Stomach (tissue), 8 donors: ENCODE measurements at regions not wholly inside any gene's neighbourhood (a gene's known extent, or its start where the extent isn't known, plus 50 kb on each side); places are given as distances from the start of the nearest gene placed in this dataset.

Experiments used
- DNase-seq, 2 donors: peaks; one replicate each; pipeline versions ENCODE4 v3.0.0 to v3.0.0-alpha.2; 2013 to 2019
- H3K27ac ChIP-seq, 5 donors: fragments of 200-600 bp in 4 of 5; sonication (generic) in 4 of 5; one replicate each; pipeline ENCODE4 v1.5.1; 2013 to 2019; ENCODE audit warnings: mild to moderate bottlenecking in 1 of 5, moderate library complexity in 1 of 5
- H3K27me3 ChIP-seq, 3 donors: fragments of 200-600 bp; sonication (generic); one replicate each; pipeline ENCODE4 v1.5.1; 2017 to 2019; ENCODE audit warnings: mixed run types in 1 of 3
- H3K36me3 ChIP-seq, 4 donors: fragments of 200-600 bp; sonication (generic); 1 replicate in 3 of 4; 2 replicates in 1 of 4; pipeline ENCODE4 v1.5.1; 2016 to 2019
- H3K4me1 ChIP-seq, 4 donors: fragments of 200-600 bp; sonication (generic); one replicate each; pipeline ENCODE4 v1.5.1; 2016 to 2019
- H3K4me3 ChIP-seq, 4 donors: fragments of 200-600 bp; sonication (generic) in 3 of 4; one replicate each; pipeline ENCODE4 v1.5.1; 2016 to 2019; ENCODE audit warnings: mild to moderate bottlenecking in 1 of 4
- H3K9me3 ChIP-seq, 4 donors: fragments of 200-600 bp; sonication (generic); one replicate each; pipeline ENCODE4 v1.5.1; 2016 to 2019
- CTCF ChIP-seq, 7 experiments: fragments of 450-650 bp in 4 of 7; fragments of 200-600 bp in 3 of 7; sonication (generic) in 3 of 7; IDR thresholded peaks; one replicate each; pipeline ENCODE4 v1.5.1; 2016 to 2019; ENCODE audit warnings: antibody characterized with exemption in 7 of 7, control low read depth in 2 of 7, mild to moderate bottlenecking in 1 of 7
- EP300 ChIP-seq: sonication (generic); formaldehyde crosslinking; IDR thresholded peaks from one replicate; pipeline ENCODE4 v1.6.1; 2017; ENCODE audit warnings: antibody characterized with exemption
- POLR2A ChIP-seq, 4 donors: fragments of 450-650 bp; IDR thresholded peaks; one replicate each; pipeline ENCODE4 v1.6.1; 2016; ENCODE audit warnings: antibody characterized with exemption in 4 of 4, control low read depth in 2 of 4, mild to moderate bottlenecking in 1 of 4, moderate library complexity in 1 of 4
- POLR2AphosphoS5 ChIP-seq, 3 donors: sonication (generic); formaldehyde crosslinking; IDR thresholded peaks; one replicate each; pipeline ENCODE4 v1.6.1; 2016; ENCODE audit warnings: antibody characterized with exemption in 3 of 3
- WGBS, 5 donors: extraction: QIAGEN DNeasy Blood & Tissue Kit in 3 of 5; methylation state at CpG; one replicate each; pipeline versions ENCODE4 v1.1.5 to v1.1.7; 2013 to 2018; 5-methylcytosine and 5-hydroxymethylcytosine counted together
- intact Hi-C: fragments of 100-400 bp; cut with DNase I; formaldehyde crosslinking; loops from one replicate; pipeline ENCODE4 v1.15.1; 2023; ENCODE audit warnings: low total_unique reads
- donor health status: healthy with polysubstance abuse.
- donor health status: Bipolar disorder and iron deficiency.
- donor health status: healthy.

GRCh38 chr6:21856844-21857243, 263.3 kb downstream of the SOX4 start:
- no peak for TF ChIP-seq CTCF (IDR thresholded peaks at IDR 0.05)
- no peak for TF ChIP-seq POLR2AphosphoS5 (IDR thresholded peaks at IDR 0.05)
- no peak for TF ChIP-seq POLR2A (IDR thresholded peaks at IDR 0.05)
- TF ChIP-seq EP300, result no peak
- no peaks in the 10 kb centered on the region for H3K27me3 ChIP-seq
- H3K4me3 ChIP-seq, result no peak overlapping the region
- H3K36me3 ChIP-seq, result no peaks in the 10 kb centered on the region
- no peak for DNase-seq
- 85 to 94% (median 92%) methylated on average over 3 of the region's 3 CpGs for WGBS, 5 donors
- intact Hi-C loops, result no loop called here
- H3K9me3 ChIP-seq, result no peaks in the 10 kb centered on the region
- peak overlapping the region in 1 of 5 donors; percentile 57 for H3K27ac ChIP-seq
- H3K4me1 ChIP-seq, result peaks cover 0 to 3% (median 0%) of the 10 kb centered on the region in 4 donors

- TF ChIP-seq EP300 (no peak), POLR2A (IDR thresholded peaks at IDR 0.05) (no peak), POLR2AphosphoS5 (IDR thresholded peaks at IDR 0.05) (no peak), CTCF (IDR thresholded peaks at IDR 0.05) (no peak)
- intact Hi-C loops, result no loop called here
- Histone ChIP-seq H3K4me3 (no peak overlapping the region), H3K27ac (no peak overlapping the region), H3K36me3 (no peaks in the 10 kb centered on the region), H3K27me3 (no peaks in the 10 kb centered on the region), H3K9me3 (no peaks in the 10 kb centered on the region), H3K4me1 (peaks cover 0 to 3% (median 0%) of the 10 kb centered on the region in 4 donors)
- WGBS, 5 donors, result 58 to 85% (median 75%) methylated on average over 1 of the region's 1 CpG
- no peak for DNase-seq
Measured at GRCh38 chr6:21858076-21858475, 264.5 kb downstream of the SOX4 start.

DNA sequence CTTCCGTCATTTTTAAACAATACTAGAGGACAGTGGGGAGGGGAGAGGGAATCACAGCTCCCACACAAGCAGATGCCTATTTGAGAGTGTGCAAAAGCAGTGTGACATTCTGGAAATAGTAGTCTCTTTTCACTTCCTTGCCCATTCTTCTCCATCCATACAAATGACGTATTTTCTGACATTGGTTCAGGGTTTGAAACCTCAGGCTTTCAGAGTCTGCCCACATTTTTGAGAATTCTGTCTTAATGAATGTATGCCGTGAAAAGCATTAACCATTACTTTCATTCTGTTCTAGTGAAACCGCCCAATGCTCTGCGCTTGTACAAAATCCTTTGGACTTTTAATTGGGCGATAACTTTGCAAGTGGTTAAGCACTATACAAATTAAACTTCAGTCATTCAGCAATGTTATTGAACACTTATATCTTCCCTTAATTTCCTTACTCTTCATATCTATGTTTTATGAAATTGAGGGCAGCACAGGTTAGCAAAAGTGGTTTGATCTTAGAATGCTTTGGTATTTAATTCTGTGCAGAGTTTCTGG, 265.7 kb downstream of the SOX4 start:
- 90 to 95% (median 94%) methylated on average over 6 of the region's 6 CpGs for WGBS, 5 donors
- intact Hi-C loops, result no loop called here

DNA sequence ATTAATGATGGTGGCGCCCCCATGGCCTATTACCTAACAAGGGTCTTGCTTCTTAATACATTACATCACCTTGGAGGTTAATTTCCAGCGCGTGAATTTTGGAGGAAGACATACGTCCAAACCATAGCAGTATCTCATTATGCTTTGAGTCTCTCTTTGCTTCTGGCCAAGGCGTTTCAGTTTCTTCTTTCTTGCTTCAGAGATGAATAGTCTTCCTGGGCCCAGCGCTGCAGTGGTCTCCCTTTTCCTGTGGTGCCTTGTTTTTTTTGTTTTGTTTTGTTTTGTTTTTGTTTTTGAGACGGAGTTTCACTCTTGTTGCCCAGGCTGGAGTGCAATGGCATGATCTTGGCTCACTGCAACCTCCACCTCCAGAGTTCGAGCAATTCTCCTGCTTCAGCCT, 268.4 kb downstream of the SOX4 start:
- H3K4me3 ChIP-seq, result no peak overlapping the region
- H3K27me3 ChIP-seq, result no peaks in the 10 kb centered on the region
- TF ChIP-seq POLR2AphosphoS5 (IDR thresholded peaks at IDR 0.05) (no peak), EP300 (no peak), POLR2A (IDR thresholded peaks at IDR 0.05) (no peak), CTCF (IDR thresholded peaks at IDR 0.05) (no peak)
- H3K4me1 ChIP-seq, result no peaks in the 10 kb centered on the region
- no peaks in the 10 kb centered on the region for H3K36me3 ChIP-seq
- no peaks in the 10 kb centered on the region for H3K9me3 ChIP-seq
- WGBS, 5 donors, result 88 to 96% (median 93%) methylated on average over 8 of the region's 8 CpGs
- H3K27ac ChIP-seq, result no peak overlapping the region
- intact Hi-C loops, result no loop called here
- DNase-seq, result no peak

More for the DNA sequence above, 265.7 kb downstream of the SOX4 start:
- TF ChIP-seq CTCF (IDR thresholded peaks at IDR 0.05) (no peak), EP300 (no peak), POLR2AphosphoS5 (IDR thresholded peaks at IDR 0.05) (no peak), POLR2A (IDR thresholded peaks at IDR 0.05) (no peak)
- H3K36me3 ChIP-seq, result no peaks in the 10 kb centered on the region
- H3K4me3 ChIP-seq, result no peak overlapping the region
- no peak for DNase-seq
- H3K27ac ChIP-seq, result no peak overlapping the region
- no peaks in the 10 kb centered on the region for H3K9me3 ChIP-seq
- H3K27me3 ChIP-seq, result no peaks in the 10 kb centered on the region
- H3K4me1 ChIP-seq, result peaks cover 0 to 3% (median 0%) of the 10 kb centered on the region in 4 donors
